Activated CD4-positive, alpha-beta T cell treated with anti-CD3 and anti-CD28 coated beads, Interleukin-2, Interleukin-4, amounts not matched to agents 100 ng/mL and 50 ng/mL, durations not matched to agents 16 hours and 8 hours (primary cell): ENCODE measurements at regions not wholly inside any gene's neighbourhood (a gene's known extent, or its start where the extent isn't known, plus 50 kb on each side); places are given as distances from the start of the nearest gene placed in this dataset.
A peak's percentile ranks its signal among the peaks of the same experiment; 100 is the strongest.
"Not testable (repeated sequence)": the region's sequence is repeated elsewhere in the genome, so short reads cannot be mapped to it uniquely, and the experiment has no call there.

ENCODE experiments used
- DNase-seq: peaks from one replicate; pipeline ENCODE4 v3.0.0-alpha.2; 2020; ENCODE audit warnings: low spot score

- no peak for DNase-seq
These were observed 132.1 kb downstream of the PLCE1 start for GRCh38 chr10:94125856-94126255.

- no peak for DNase-seq
These were observed 135.8 kb downstream of the PLCE1 start for GRCh38 chr10:94129393-94130130.

DNA sequence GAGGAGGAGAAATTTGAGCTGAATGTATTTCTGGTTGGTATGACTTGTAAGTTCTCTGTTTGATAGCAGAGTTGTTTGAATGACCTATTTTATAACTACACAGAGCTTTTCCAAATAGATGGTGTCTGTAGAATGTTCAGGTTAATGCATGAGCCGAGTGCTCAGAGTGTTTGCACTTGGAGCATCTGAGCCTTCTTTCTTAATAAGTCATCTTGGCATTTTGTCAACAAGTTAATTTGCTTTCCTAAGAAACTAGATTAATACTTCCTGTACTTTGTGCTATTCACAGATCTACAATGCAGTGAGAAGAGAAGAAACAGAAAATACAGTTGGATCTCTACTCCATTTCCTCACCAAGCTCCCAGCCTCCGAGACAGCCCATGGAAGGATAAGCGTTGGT is 138.2 kb downstream of the PLCE1 start:
- no peak for DNase-seq

DNA sequence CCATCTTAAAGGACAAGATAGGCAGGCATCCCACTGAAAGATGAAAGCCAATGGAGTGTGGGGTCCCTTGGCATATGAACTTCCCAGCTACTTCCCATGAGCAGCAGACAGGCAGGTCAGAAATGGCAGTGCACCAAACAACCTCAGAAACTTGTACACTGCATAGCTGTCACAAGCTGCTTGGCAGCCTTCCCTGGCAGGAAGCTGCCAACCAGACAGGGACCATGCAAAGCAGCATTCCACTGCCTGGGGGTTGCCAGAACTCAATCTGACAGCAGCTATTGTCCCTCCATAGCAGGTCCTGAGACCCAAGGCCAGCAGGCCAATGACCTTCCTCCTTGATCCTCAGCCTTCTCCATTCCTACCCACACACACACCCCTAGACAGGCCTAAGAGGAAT is 139.5 kb downstream of the PLCE1 start:
- DNase-seq = no peak

DNA sequence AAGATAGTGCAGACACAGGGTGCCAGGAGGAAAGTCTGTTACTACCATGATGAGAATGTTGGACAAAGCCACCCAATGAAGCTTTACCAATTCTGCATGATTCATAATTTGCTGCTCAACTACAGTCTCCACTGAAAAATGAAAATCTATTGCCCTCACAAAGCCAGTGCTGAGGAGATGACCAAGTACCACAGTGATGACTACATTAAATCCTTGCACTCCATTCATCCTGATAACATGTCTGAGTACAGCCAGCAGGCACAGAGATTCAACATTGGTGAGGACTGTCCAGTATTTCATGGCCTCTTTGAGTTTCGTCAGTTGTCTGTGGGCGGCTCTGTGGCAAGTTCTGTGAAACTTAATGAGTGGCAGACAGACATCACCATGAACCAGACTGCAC is 144.0 kb downstream of the PLCE1 start:
- no peak for DNase-seq

- DNase-seq = no peak
These were observed 144.7 kb downstream of the PLCE1 start for GRCh38 chr10:94138391-94138790.

DNA sequence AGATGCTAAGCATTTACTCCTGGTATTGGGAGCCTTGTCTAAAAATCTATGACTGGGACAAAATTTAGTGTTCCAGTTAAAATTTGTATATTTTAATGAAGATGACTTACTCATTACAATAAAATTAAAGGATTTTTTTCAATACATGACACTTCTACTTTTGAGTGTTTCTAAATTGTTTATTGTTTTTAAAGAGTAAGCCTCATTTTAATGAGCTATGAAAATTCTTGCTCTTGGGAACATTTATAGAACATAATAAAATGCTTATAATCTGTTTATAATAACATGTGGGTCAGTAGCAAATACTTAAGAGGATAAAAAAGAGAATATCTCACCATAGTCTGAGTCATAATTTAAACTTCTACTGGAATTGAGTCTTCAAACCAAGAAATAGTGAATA is 149.5 kb downstream of the PLCE1 start:
- no peak for DNase-seq

GRCh38 chr10:94146313-94146712 is 152.6 kb downstream of the PLCE1 start:
- no peak for DNase-seq

GRCh38 chr10:94146746-94147145 is 153.0 kb downstream of the PLCE1 start:
- no peak for DNase-seq

DNA sequence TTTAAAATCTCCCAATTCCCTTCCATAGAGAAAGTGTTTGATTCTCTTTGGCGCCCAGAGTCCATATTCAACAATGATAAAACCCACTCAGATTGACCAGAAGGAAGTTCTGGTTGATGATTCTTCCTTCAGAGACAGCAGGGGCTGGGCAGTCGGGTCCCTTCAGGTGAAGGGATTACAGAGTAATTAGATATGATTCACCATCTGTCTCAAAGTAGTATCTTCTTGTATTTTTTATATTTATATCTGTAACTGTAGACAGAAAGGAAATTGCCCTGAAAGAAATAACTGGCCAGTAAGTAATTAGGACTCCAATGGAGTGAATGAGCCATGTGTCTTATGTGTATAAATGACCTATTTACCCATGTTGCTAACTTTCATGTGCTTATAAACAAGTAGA is 156.0 kb downstream of the PLCE1 start:
- DNase-seq = no peak

- DNase-seq = no peak
These were observed 156.9 kb downstream of the PLCE1 start for GRCh38 chr10:94150541-94151184.

- no peak for DNase-seq
These were observed 162.1 kb downstream of the PLCE1 start for GRCh38 chr10:94155722-94156271.

GRCh38 chr10:94156453-94156852 is 162.7 kb downstream of the PLCE1 start:
- DNase-seq = no peak

- DNase-seq = not testable (repeated sequence)
These were observed 171.5 kb downstream of the PLCE1 start for GRCh38 chr10:94165158-94165611.

GRCh38 chr10:94172332-94172731 is 178.6 kb downstream of the PLCE1 start:
- DNase-seq = no peak

- DNase-seq = no peak
These were observed 179.9 kb downstream of the PLCE1 start for GRCh38 chr10:94173594-94173993.

DNA sequence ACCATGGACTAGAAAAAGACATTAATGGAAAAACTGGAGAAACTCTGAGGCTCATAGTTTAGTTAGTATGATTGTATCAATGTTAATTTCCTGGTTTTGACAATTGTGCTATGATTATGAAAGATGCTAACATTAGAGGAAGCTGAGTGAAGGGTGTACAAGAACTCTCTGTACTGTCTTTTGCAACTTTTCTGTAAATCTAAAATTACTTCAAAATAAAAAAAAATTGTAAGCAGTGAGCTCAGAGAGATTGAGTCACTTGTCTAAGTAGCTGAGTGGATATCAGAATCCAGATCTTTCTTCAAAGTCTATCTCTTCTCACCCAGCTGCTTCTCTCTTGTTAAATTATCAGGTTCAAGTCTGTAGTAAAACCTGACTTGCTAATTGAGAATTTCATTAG is 181.1 kb downstream of the PLCE1 start:
- no peak for DNase-seq

DNA sequence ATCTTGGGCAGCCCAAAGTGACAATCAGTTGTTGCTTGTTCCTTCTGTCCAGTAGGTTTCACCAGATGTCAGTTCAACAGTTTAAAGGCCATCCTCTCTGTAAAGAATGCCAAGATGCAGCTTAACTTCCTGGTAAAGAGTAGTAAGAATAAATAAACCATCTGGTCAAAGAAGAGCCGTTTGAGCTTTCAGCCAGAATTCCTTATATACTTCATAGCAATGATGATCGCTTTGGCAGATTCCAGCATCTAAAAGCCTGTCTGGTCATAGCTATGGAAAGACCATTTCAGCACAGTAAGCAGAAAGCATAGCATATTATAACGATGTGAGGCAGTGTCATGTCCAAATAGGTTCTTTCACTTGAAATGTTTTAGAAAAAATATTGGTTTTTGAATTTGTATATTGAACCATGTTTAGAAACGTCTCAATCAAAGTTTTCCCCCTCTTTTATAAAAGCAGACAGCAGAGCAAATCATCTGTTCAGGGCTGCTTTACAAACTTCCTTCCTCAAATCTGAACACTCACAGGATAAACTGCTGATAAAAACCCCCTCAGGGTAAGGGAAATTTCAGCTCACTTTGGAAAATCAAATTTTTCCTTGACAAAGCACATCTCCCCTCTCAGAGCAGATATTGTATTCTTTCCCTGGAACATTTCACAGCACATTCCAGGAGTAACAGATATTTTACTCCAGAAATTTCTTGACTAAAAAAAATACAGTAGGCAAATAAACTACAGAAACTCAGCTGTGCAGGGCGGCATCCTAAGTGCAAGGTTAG is 184.1 kb downstream of the NOC3L start:
- no peak for DNase-seq

DNA sequence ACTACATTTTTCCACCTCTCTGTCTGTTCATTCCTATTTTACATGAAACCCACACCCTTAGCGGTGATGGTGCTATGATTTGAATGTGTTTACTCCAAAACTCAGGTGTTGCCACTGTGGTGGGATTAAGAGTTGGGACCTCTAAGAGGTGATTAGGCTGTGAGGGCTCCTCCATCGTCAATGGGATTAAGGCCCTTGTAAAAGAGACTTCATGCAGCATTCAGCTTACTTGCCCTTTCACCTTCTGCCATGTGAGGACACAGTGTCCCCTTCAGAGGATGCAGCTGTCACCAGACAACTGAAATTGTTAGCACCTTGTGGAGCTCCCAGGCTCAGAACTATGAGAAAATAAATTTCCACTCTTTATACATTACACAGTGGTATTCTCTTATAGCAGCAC is 182.2 kb downstream of the NOC3L start:
- no peak for DNase-seq

DNA sequence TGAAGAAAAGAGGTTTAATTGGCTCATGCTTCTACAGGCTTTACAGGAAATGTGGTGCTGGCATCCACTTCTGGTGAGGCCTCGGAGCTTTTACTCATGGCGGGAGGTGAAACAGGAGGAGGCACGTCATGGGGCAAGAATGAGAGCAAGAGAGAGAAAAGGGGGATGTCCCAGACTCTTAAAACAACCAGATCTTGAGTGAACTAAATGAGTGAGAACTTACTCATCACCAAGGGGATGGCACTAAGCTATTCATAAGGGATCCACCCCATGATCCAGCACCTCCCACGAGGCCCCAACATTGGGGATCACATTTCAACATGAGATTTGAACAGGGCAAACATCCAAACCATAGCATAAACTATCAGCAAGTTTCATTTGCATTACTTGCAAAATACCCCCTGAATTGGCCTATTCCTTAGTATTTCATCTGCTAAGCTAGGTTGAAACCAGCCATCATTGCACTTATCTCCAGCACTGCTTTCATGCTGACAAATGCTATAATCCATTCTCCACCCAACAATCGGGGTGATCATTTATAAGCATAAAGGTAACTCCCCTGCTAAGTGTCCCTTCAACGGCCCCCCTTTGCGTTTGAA is 179.0 kb downstream of the NOC3L start:
- DNase-seq = peak; percentile 19

- DNase-seq = no peak
These were observed 176.0 kb downstream of the NOC3L start for GRCh38 chr10:94186722-94187121.

- DNase-seq = no peak
These were observed 170.4 kb downstream of the NOC3L start for GRCh38 chr10:94192333-94192732.
